Suprapubic skin (tissue), 4 donors: ENCODE measurements at regions not wholly inside any gene's neighbourhood (a gene's known extent, or its start where the extent isn't known, plus 50 kb on each side); places are given as distances from the start of the nearest gene placed in this dataset.

ENCODE experiments used
- DNase-seq, 2 donors: peaks; one replicate each; pipeline ENCODE4 v3.0.0-alpha.2; 2019; ENCODE audit warnings: low spot score in 2 of 2
- H3K27ac ChIP-seq: fragments of 200-600 bp; sonication (generic); one replicate; pipeline ENCODE4 v1.5.1; 2019
- H3K27me3 ChIP-seq: fragments of 200-600 bp; sonication (generic); one replicate; pipeline ENCODE4 v1.5.1; 2019
- H3K36me3 ChIP-seq: fragments of 200-600 bp; sonication (generic); one replicate; pipeline ENCODE4 v1.5.1; 2019
- H3K4me1 ChIP-seq: fragments of 200-600 bp; sonication (generic); one replicate; pipeline ENCODE4 v1.5.1; 2019
- H3K4me3 ChIP-seq: fragments of 200-600 bp; sonication (generic); one replicate; pipeline ENCODE4 v1.5.1; 2019; ENCODE audit warnings: mild to moderate bottlenecking
- H3K9me3 ChIP-seq: fragments of 200-600 bp; sonication (generic); one replicate; pipeline ENCODE4 v1.5.1; 2019
- EP300 ChIP-seq: sonication (generic); formaldehyde crosslinking; IDR thresholded peaks from one replicate; pipeline ENCODE4 v1.6.1; 2017; ENCODE audit warnings: antibody characterized with exemption
- POLR2A ChIP-seq, 2 donors: fragments of 450-650 bp; IDR thresholded peaks; one replicate each; pipeline ENCODE4 v1.6.1; 2017; ENCODE audit warnings: antibody characterized with exemption in 2 of 2, mild to moderate bottlenecking in 2 of 2, moderate library complexity in 2 of 2
- POLR2AphosphoS5 ChIP-seq, 3 donors: sonication (generic); formaldehyde crosslinking; IDR thresholded peaks; one replicate each; pipeline ENCODE4 v1.6.1; 2017; ENCODE audit warnings: antibody characterized with exemption in 3 of 3
- WGBS: methylation state at CpG from one replicate; pipeline ENCODE4 v1.1.5; 2018; 5-methylcytosine and 5-hydroxymethylcytosine counted together
- TF ChIP-seq, protein P1 (sequence below), 2 donors: fragments of 200-600 bp in 1 of 2; fragments of 450-650 bp in 1 of 2; sonication (generic) in 1 of 2; IDR thresholded peaks; one replicate each; pipeline ENCODE4 v1.5.1; 2016 to 2019; ENCODE audit warnings: antibody characterized with exemption in 2 of 2, mild to moderate bottlenecking in 1 of 2, moderate library complexity in 1 of 2

DNA sequence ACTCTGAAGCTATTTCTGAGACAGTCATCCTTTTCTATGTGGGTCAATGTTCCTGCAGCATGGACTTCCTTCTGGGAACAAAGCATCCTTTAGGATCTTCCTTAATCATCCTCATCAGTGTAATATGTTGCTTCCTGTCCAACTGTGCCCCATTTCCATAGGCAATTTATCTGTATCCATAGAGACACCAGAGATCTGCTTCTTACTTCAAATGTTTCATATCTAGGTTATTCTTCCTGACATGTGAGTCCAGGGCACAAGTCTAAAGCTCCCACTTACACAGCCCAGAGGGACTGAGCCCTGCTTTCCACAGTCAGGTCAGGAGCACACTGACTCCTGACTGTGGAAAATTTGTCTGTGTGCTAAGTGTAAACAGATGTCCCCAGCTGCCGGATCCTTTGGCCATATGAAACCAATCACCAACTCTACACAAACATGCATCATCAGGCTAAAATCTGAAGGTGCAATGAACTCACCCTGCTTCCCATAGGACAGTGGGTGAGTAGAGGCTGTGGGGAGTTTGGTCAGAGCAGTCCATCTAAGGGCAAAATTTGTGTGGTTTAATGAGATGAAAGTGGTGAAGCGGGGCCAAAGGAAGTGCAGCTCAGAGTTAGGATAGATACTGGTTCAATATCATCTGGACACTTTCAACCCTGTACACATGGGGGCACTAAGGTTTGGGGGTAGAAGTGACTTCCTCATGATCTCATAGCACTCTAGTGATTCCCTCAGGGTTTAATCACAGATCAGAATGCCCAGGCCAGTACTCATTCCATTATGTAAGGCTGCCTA lies 85.2 kb upstream of the TNC start:
- Histone ChIP-seq H3K4me1 (peaks cover 13% of the 10 kb centered on the region), H3K9me3 (no peaks in the 10 kb centered on the region), H3K27ac (no peak overlapping the region), H3K27me3 (no peaks in the 10 kb centered on the region), H3K4me3 (no peak overlapping the region), H3K36me3 (no peaks in the 10 kb centered on the region)
- TF ChIP-seq, protein P1, sequence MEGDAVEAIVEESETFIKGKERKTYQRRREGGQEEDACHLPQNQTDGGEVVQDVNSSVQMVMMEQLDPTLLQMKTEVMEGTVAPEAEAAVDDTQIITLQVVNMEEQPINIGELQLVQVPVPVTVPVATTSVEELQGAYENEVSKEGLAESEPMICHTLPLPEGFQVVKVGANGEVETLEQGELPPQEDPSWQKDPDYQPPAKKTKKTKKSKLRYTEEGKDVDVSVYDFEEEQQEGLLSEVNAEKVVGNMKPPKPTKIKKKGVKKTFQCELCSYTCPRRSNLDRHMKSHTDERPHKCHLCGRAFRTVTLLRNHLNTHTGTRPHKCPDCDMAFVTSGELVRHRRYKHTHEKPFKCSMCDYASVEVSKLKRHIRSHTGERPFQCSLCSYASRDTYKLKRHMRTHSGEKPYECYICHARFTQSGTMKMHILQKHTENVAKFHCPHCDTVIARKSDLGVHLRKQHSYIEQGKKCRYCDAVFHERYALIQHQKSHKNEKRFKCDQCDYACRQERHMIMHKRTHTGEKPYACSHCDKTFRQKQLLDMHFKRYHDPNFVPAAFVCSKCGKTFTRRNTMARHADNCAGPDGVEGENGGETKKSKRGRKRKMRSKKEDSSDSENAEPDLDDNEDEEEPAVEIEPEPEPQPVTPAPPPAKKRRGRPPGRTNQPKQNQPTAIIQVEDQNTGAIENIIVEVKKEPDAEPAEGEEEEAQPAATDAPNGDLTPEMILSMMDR (IDR thresholded peaks at IDR 0.05), result no peak
- TF ChIP-seq EP300 (no peak), POLR2A (IDR thresholded peaks at IDR 0.05) (no peak), POLR2AphosphoS5 (IDR thresholded peaks at IDR 0.05) (no peak)
- 69% methylated on average over 2 of the region's 2 CpGs for WGBS
- DNase-seq, result no peak

DNA sequence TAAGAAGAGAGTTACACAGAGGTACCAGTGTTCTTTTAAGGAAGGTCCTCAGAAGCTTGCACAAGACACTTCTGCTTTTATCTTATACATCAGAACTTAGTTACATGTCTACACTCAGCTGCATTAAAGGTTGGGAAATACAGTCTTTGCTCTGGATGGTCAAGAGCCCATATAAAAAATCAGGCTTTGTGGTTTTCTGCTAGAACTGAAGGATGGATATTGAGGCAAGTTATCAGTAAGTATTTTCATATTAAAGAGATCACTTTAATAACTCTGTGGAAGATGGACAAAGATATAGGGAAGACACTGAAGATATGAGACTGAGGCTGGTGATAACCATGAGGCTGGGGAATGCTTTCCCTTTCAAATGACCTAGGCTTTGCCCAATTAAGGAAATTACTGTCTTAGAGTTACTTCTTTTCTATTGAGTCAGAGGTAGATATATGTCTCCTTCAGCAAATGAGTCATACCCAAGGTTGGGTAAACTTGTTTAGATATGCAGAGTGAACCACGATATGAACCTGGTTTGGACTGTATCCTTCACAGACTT lies 87.0 kb upstream of the TNC start:
- Histone ChIP-seq H3K27ac (no peak overlapping the region), H3K9me3 (no peaks in the 10 kb centered on the region), H3K36me3 (no peaks in the 10 kb centered on the region), H3K4me3 (no peak overlapping the region), H3K27me3 (no peaks in the 10 kb centered on the region), H3K4me1 (peaks cover 13% of the 10 kb centered on the region)
- DNase-seq, result no peak
- no peak for TF ChIP-seq POLR2A (IDR thresholded peaks at IDR 0.05)
- TF ChIP-seq, protein P1 (IDR thresholded peaks at IDR 0.05), result no peak
- TF ChIP-seq POLR2AphosphoS5 (IDR thresholded peaks at IDR 0.05), result no peak
- TF ChIP-seq EP300, result no peak
- WGBS, result 51% methylated on average over 1 of the region's 1 CpG

DNA sequence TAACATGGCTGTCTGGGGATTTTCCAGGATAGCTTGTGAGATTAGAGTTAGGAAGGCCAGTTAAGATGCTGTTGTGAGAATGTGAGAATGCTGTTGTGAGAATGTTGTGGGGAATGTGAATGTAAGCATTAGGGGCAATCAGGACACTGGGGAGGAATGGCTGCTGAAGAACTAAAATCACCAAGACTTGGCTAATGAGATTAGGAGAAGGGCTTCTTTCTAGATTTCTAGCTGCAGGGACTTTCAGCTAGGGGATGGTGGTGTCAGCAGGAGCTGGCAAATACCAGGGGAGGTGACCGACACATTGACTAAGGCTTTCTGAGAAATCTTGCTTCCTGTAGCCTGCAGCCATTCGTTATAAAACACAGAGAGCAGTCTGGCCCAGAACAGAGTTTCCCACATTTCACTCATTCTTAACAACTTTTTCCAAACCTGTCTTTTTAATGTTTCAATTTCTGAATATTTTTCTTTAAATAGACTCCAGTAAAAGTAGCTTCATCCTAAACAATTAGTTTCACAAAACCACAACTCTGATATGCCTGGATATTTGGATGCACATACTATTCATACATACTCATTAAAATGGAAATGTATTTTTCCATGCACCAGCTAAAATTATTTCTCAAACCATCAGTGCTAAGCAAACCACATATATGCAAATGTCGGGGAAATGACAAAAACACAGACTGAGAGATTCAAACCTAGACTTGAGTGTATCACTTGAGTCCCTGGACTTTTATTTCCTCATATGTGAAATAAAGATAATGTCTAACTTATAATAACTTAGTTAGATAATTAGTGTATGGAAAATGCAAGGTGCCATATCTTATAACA lies 89.3 kb upstream of the TNC start:
- H3K4me1 ChIP-seq, result peaks cover 19% of the 10 kb centered on the region
- 58% methylated on average over 3 of the region's 3 CpGs for WGBS

DNA sequence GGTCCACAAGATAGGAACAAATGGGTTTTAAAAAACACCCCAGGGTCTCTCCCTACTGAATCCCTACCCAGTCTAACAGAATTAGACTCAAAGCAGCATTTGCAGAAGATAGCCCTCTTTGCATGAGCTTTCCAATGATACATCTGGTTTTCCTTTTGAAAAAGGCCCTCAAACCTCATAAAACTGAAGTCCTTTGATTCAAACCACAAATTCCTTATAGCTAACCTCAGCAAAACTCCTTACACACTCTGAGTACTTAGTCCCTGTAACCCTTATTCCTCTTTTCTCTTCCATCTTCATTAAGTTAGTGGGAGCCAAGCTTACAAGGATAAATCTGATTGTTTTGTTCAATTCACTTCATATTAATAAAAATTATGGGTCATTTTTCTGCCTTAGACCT lies 90.5 kb upstream of the TNC start:
- Histone ChIP-seq H3K36me3 (no peaks in the 10 kb centered on the region), H3K27ac (no peak overlapping the region), H3K9me3 (no peaks in the 10 kb centered on the region), H3K27me3 (no peaks in the 10 kb centered on the region), H3K4me1 (peaks cover 10% of the 10 kb centered on the region), H3K4me3 (no peak overlapping the region)
- no peak for TF ChIP-seq POLR2AphosphoS5 (IDR thresholded peaks at IDR 0.05)
- TF ChIP-seq POLR2A (IDR thresholded peaks at IDR 0.05), result no peak
- TF ChIP-seq EP300, result no peak
- TF ChIP-seq, protein P1 (IDR thresholded peaks at IDR 0.05), result no peak
- DNase-seq, result no peak

More for the DNA sequence above, 89.3 kb upstream of the TNC start:
- Histone ChIP-seq H3K9me3 (no peaks in the 10 kb centered on the region), H3K4me3 (no peak overlapping the region), H3K27me3 (no peaks in the 10 kb centered on the region), H3K36me3 (no peaks in the 10 kb centered on the region), H3K27ac (no peak overlapping the region)
- TF ChIP-seq POLR2A (IDR thresholded peaks at IDR 0.05) (no peak), POLR2AphosphoS5 (IDR thresholded peaks at IDR 0.05) (no peak), EP300 (no peak)
- TF ChIP-seq, protein P1 (IDR thresholded peaks at IDR 0.05), result no peak
- no peak for DNase-seq
